Right kidney (tissue), 1 donor: ENCODE measurements at regions not wholly inside any gene's neighbourhood (a gene's known extent, or its start where the extent isn't known, plus 50 kb on each side); places are given as distances from the start of the nearest gene placed in this dataset.
"Not testable (repeated sequence)": the region's sequence is repeated elsewhere in the genome, so short reads cannot be mapped to it uniquely, and the experiment has no call there.

Experiments used
- DNase-seq: peaks from one replicate; pipeline ENCODE4 v3.0.0-alpha.2; 2016

DNA sequence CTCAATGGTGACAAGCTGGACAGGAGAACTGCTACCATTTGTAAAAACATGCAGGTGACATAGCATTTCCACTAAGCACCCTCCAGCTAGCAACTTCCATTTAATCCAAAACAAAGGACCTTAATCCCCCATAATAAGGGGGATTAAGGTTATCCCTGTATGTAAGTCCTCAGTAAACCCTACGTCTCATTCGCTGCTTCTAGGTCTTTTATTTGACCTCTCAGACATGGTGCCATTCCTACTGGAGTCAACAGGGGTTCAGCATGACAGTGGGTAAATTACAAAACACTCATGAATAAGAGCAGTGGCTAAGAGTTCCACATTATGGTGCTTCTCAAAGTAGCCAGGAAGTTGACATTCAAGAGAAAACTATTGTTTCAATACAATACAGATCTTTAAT lies 121.8 kb upstream of the CAV2 start:
- no peak for DNase-seq

- no peak for DNase-seq
Observed at GRCh38 chr7:116380025-116380424, 119.5 kb upstream of the CAV2 start.

DNA sequence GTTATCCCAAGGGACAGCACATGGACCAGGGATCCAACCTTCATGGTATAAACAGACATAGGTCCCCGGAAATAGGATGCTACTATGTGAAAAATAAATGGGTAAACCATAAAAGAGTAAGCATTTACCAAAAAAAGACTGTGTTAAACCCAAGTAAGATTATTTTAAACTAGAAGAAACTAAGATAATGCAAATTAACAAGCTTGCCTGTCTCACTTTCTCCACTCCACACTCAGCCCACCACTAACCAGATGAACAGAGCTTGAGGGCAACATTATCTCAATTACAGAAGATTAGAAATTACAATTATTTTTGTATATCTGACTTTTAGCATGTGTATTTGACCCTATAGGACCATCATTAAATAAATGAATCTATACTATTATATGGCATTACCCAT lies 117.2 kb upstream of the CAV2 start:
- DNase-seq = no peak

DNA sequence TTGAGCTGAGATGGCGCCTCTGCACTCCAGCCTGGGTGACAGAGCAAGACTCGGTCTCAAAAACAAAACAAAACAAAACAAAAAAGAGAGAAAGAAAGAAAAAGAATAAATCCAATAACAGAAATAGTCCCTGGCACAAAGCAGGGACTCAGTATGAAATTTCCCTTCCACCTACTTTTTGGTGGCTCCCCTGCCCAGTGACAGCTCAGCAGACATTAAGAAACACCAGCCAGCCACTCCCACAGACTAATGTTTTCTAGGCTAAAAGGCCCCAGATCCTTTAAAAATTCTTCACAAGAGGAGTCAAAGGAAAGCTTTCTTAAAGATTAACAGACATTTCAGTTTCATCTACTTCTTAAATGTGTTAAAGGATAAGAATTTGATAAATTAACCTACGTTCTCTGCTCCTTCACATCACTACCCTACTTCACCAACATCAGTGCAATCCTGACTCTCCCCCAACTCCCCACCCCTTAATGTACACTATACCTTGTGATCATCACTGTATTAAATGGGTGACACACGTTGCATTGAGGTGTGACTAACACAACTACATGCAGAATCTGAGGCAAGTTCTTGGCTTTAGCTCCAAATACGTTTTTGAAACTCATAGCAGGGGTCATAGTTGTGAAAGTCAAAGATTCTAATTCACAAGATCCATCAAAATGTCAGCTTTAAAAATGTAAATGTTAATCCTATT lies 114.5 kb upstream of the CAV2 start:
- no peak for DNase-seq

DNA sequence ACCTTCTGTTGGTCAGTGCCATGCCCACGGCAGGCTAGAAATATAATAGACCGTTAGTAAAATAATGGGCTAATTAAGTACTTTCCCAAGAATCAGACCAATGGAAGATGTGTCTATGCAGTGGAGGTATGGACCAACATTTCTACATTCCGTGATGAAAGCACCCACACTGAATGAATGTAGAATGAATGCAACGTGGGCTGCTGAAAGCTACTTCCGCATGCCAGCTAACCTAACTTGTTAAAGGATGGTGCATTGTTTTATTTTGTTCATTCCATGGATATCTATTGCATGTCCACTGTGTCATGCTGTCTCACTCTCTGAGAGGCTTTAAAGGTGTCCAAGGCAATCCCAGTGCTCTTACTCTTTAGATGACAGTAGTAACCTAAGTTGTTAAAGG lies 112.9 kb upstream of the CAV2 start:
- no peak for DNase-seq

- no peak for DNase-seq
Observed at GRCh38 chr7:116390363-116390762, 109.2 kb upstream of the CAV2 start.

DNA sequence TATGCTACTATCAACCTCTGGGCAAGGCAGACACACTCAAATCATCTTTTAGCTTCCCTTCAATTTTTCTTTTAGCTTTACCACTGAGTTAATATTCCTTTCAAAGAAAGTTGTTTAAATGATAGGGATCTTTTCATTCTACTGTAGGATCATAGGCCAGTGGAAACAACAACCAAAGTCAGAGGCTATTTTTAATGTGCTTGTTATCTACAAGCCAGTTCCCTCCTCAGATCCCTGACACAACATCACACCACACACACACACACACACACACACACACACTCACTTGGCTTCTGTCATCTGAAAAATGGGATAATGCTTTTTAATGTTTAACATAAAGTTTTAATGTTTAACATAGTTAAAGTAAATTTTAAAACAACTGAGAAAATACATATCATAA lies 106.7 kb upstream of the CAV2 start:
- DNase-seq = no peak

DNA sequence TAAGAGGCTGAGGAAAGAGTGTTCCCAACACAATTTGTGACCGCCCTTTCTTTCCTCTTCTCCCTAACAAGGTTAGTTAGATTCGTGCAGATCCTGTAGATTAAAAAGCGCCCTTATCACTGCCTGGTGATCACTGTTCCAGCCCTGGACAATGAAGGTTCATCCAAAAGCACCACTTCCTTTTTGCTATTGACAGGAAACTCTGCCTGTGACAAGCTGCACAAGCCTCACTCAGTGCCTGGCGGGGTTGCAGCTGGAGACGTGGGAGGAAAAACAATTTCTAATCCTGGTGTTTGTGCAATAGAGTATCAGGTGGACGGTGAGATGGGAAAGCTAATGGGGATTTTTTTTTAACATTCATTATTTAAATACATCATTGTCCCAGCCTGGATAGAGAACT lies 105.9 kb upstream of the CAV2 start:
- DNase-seq = no peak

- DNase-seq = no peak
Observed at GRCh38 chr7:116394106-116394505, 105.4 kb upstream of the CAV2 start.

DNA sequence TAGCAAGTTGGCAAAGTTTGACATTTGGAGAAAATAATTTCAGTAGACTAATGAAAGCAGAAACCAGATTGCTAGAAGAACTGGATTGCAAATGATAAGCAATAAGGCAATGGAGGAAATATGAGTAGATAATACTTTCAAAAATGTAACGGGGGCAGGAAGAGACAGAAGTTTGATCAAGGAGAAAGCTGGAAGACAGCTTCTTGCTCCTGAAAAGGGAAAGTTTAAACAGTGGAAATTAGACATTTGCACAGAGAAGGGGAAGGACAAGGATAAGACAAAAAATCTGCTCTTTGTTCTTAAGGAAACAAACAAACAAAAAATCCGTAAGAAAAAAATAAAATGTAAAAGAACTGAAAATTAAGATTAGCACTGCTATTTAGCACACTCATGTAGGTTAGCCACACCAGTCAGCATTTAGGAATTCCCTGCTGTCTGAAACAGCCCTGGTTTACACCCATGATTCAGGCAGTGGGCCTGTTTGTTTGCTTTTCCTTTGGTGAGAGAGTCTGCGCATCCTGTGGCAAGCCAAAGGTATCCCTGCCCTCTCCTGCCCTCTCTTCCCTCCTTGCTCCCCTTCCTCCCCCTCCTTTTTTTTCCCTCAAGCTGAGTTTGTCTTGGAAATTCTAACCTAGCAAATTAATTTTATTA lies 104.3 kb upstream of the CAV2 start:
- DNase-seq = no peak

DNA sequence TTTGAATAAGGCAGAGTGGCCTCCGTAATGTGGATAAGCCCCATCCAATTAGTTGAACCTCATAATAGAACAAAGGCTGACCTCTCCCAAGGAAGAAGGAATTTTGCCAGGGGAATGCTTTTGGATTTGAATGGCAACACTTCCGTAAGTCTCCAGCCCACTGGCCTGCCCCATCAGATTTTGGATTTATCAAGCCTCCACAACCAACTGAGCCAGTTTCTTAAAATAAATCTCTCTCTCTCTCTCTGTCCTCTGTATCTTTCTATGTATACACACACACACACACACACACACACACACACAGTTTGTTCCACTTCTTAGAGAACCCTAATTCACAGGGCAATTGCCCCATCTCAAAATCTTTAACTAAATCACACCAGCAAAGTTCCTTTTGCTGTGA lies 100.9 kb upstream of the CAV2 start:
- no peak for DNase-seq

DNA sequence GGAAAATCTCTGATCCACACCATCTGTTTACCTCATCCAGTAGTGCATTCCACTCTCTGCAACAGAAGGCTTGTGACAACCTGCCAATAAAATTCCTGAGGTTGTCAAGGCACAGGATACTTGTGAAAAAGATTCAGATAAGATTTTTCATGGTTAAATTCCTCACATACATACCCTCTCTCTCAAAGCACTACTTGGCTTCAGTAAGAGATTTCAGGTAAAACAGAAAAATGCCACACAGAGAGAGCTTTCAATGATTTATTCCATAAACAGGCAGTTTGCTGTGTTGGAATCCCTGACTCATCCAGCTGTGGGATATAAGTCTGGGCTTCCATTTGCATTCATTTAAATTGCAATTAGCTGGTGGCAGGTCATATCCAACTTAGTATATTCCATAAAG lies 99.7 kb upstream of the CAV2 start:
- DNase-seq = no peak

- DNase-seq = no peak
Observed at GRCh38 chr7:116400522-116400921, 99.0 kb upstream of the CAV2 start.

GRCh38 chr7:116401711-116402110 lies 97.8 kb upstream of the CAV2 start:
- DNase-seq = no peak

GRCh38 chr7:116403265-116403664 lies 96.3 kb upstream of the CAV2 start:
- DNase-seq = no peak

DNA sequence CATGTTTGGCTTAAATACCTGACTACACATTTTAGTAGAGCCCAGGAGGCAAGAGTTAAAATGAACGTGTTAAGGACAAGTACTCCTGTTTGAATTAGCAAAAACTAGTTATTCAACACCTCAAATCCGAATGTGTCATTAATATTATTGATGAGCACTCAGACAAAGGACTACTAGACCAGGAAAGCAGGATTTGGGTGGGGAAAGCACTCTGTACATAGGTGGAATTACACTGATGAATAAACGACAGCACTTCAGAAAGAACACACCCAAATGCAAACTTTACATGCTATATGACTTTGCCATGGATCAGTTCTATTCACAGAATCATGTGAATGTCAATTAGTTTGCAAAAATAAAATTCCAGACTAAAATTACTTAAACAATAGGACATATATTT lies 95.1 kb upstream of the CAV2 start:
- DNase-seq = no peak

DNA sequence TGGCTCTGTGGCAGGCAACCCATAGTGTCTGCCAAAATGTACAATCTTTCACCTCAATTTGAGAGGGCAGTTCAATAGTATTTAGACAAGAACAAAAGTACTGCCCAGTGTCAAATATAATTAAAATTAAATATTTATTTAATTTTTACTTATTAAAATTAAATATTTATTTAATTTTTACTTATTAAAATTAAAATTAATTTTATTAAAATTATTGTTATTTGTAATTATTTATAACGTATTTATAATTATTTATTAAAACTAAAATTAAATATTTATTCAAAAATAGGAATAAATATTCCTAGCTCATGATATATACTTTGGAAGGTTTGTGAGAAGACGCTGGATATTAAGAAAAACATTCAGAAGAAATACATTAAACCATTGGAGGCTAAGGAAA lies 93.7 kb upstream of the CAV2 start:
- no peak for DNase-seq

- DNase-seq = no peak
Observed at GRCh38 chr7:116407165-116407564, 92.4 kb upstream of the CAV2 start.

DNA sequence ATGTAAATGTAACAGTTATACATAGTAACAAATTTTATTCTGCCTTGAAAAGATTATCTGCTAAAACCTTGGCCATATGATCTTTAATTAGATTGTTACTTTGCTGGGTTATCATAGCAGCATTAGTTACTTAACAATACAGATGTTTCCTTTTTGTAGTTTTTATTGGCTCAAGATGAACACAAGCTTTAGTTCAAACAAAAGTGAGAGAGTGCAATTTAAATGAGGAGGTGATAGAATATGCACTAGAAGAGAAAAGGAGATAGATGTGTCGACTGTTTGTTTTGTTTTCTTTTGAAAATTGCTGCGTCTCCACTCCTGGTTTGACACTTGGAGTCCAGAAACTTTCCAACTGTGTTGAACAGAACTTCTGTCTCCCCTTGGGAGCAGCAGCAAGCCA lies 91.4 kb upstream of the CAV2 start:
- no peak for DNase-seq

GRCh38 chr7:116408831-116409453 lies 90.6 kb upstream of the CAV2 start:
- DNase-seq = not testable (repeated sequence)

DNA sequence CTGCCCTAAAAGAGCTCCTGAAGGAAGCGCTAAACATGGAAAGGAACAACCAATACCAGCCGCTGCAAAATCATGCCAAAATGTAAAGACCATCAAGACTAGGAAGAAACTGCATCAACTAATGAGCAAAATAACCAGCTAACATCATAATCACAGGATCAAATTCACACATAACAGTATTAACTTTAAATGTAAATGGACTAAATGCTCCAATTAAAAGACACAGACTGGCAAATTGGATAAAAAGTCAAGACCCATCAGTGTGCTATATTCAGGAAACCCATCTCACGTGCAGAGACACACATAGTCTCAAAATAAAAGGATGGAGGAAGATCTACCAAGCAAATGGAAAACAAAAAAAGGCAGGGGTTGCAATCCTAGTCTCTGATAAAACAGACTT lies 88.8 kb upstream of the CAV2 start:
- DNase-seq = not testable (repeated sequence)

- no peak for DNase-seq
Observed at GRCh38 chr7:116417593-116418345, 81.8 kb upstream of the CAV2 start.

GRCh38 chr7:116418524-116418923 lies 81.0 kb upstream of the CAV2 start:
- DNase-seq = no peak
